Heart right ventricle (tissue), 16 donors: ENCODE measurements at regions not wholly inside any gene's neighbourhood (a gene's known extent, or its start where the extent isn't known, plus 50 kb on each side); places are given as distances from the start of the nearest gene placed in this dataset.

Experiments
- ATAC-seq, 8 donors: fragments of 200-7000 bp; cut with Tn5 transposase; one replicate each; pipeline ENCODE4 v1.9.1; 2020; ENCODE audit warnings: mild to moderate bottlenecking in 8 of 8, moderate library complexity in 8 of 8, moderate number of reproducible peaks in 1 of 8
- DNase-seq, 2 donors: peaks; one replicate each; pipeline ENCODE4 v3.0.0-alpha.2; 2020
- H3K27ac ChIP-seq, 10 donors: fragments of 200-600 bp; sonication (generic) in 2 of 10; one replicate each; pipeline versions ENCODE4 v1.5.0 to v1.8.0; 2020 to 2022; ENCODE audit warnings: mild to moderate bottlenecking in 3 of 10
- H3K27me3 ChIP-seq, 7 donors: fragments of 200-600 bp; one replicate each; pipeline ENCODE4 v1.8.0; 2021 to 2022; ENCODE audit warnings: mild to moderate bottlenecking in 2 of 7
- H3K36me3 ChIP-seq, 9 donors: fragments of 200-600 bp; sonication (generic) in 1 of 9; one replicate each; pipeline versions ENCODE4 v1.5.0 to v1.8.0; 2020 to 2022; ENCODE audit warnings: mild to moderate bottlenecking in 2 of 9
- H3K4me1 ChIP-seq, 9 donors: fragments of 200-600 bp; sonication (generic) in 1 of 9; one replicate each; pipeline versions ENCODE4 v1.5.0 to v1.8.0; 2020 to 2022; ENCODE audit warnings: mild to moderate bottlenecking in 4 of 9
- H3K4me3 ChIP-seq, 10 donors: fragments of 200-600 bp; sonication (generic) in 2 of 10; one replicate each; pipeline versions ENCODE4 v1.5.0 to v1.8.0; 2020 to 2022; ENCODE audit warnings: mild to moderate bottlenecking in 7 of 10, moderate library complexity in 2 of 10
- H3K9me3 ChIP-seq, 11 donors: fragments of 200-600 bp in 10 of 11; sonication (generic) in 2 of 11; one replicate each; pipeline versions ENCODE4 v1.5.0 to v1.8.0; 2013 to 2022; ENCODE audit warnings: mild to moderate bottlenecking in 2 of 11, control low read depth in 1 of 11, moderate library complexity in 1 of 11
- WGBS, 2 donors: extraction: QIAGEN DNeasy Blood & Tissue Kit; methylation state at CpG; one replicate each; pipeline ENCODE4 v1.1.7; 2013; ENCODE audit warnings: inconsistent platforms in 1 of 2; 5-methylcytosine and 5-hydroxymethylcytosine counted together
- intact Hi-C, 10 donors: fragments of 100-400 bp; cut with DNase I; formaldehyde crosslinking; loops; one replicate each; pipeline versions ENCODE4 v1.11.1 to v1.14.2; 2022
- TF ChIP-seq, protein P1 (sequence below), 9 donors: fragments of 200-600 bp; sonication (generic) in 2 of 9; IDR thresholded peaks; one replicate each; pipeline versions ENCODE4 v1.5.0 to v1.8.0; 2021 to 2022; ENCODE audit warnings: antibody characterized with exemption in 9 of 9, mild to moderate bottlenecking in 5 of 9, moderate library complexity in 1 of 9
- donor health status: Arrhythmogenic right ventricular cardiomyopathy.
- donor health status: ischemic (EF 13 %, LVEDD 7.1; RV severe dilation, severe dysfunction).
- donor health status: healthy with polysubstance abuse.
- donor health status: DM: no; HTN: yes; CAD: no.
- donor health status: DM: no; HTN: no; CAD: no.
- donor health status: ischemic (EF 25% LVEDD 6.9; RV normal size, moderate dysfunction).
- donor health status: ischemic (EF 25% LVEDD 5.7; RV mildly dilated, moderate dysfunction).
- donor health status: healthy.
- donor health status: DM: yes; HTN: yes; CAD: no.
- donor health status: Ischemic cardiomyopathy.
- donor health status: ischemic (EF 35%, LVEDD 5.7; RV mildly dilated, moderate dysfunction).
- donor health status: nonischemic (EF 11% LVEDD 7.7; RV severe dilation, severe dysfunction).
- donor health status: DM: yes; HTN: yes; CAD: no.
- donor health status: PGD.
- donor health status: ischemic (EF 29% LVEDD 5.4; RV normal size, mild dysfunction).
- donor health status: nonischemic (EF 23%, LVEDD 6.1; RV moderate dilation, normal function).

- Histone ChIP-seq H3K36me3 (no peaks in the 10 kb centered on the region), H3K9me3 (no peaks in the 10 kb centered on the region), H3K27ac (no peak overlapping the region), H3K4me1 (no peaks in the 10 kb centered on the region), H3K4me3 (no peak overlapping the region), H3K27me3 (no peaks in the 10 kb centered on the region)
- ATAC-seq (no peak), DNase-seq (no peak)
- TF ChIP-seq, protein P1, sequence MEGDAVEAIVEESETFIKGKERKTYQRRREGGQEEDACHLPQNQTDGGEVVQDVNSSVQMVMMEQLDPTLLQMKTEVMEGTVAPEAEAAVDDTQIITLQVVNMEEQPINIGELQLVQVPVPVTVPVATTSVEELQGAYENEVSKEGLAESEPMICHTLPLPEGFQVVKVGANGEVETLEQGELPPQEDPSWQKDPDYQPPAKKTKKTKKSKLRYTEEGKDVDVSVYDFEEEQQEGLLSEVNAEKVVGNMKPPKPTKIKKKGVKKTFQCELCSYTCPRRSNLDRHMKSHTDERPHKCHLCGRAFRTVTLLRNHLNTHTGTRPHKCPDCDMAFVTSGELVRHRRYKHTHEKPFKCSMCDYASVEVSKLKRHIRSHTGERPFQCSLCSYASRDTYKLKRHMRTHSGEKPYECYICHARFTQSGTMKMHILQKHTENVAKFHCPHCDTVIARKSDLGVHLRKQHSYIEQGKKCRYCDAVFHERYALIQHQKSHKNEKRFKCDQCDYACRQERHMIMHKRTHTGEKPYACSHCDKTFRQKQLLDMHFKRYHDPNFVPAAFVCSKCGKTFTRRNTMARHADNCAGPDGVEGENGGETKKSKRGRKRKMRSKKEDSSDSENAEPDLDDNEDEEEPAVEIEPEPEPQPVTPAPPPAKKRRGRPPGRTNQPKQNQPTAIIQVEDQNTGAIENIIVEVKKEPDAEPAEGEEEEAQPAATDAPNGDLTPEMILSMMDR (IDR thresholded peaks at IDR 0.05), result no peak
- intact Hi-C loops, result no loop called here
- 43 to 53% methylated on average over 2 of the region's 2 CpGs for WGBS, 2 donors
These were observed 304.8 kb upstream of the SOX11 start for GRCh38 chr2:5387406-5387805.

DNA sequence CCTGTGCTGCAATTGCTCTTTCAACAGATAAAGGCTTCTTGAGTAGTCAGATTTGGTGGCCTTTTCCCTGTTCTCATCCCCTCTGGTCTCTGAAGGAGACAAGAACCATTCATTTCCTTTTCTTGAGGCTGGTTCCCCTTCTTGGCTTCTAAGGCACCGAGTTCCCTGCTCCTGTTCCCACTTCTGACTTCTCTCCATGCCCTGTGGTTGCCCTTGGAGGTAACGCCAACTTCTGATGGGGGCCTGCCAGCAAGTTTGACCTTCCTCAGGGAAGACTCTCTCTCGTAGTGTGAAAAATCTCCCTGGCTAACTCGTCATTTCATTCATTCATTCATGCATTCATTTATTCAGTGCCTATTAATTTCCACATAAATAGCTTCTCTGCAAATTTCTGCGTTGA lies 302.4 kb upstream of the SOX11 start:
- H3K36me3 ChIP-seq, result no peaks in the 10 kb centered on the region
- WGBS, 2 donors, result 58 to 65% methylated on average over 5 of the region's 5 CpGs
- no peaks in the 10 kb centered on the region for H3K4me1 ChIP-seq
- H3K4me3 ChIP-seq, result no peak overlapping the region
- DNase-seq (peak; percentile 7 to 49), ATAC-seq (peak in 3 of 8 donors; percentile 53 to 70 (median 59))
- no peaks in the 10 kb centered on the region for H3K27me3 ChIP-seq
- intact Hi-C loops, result loop anchor here in 2 of 10 donors (5.0 to 10.0 kb wide), 2 partner anchors 128 to 525 kb away; no protein-coding TSS in a partner anchor
- TF ChIP-seq, protein P1 (IDR thresholded peaks at IDR 0.05), result no peak
- H3K9me3 ChIP-seq, result no peaks in the 10 kb centered on the region
- no peak overlapping the region for H3K27ac ChIP-seq

GRCh38 chr2:5391362-5391761 lies 300.8 kb upstream of the SOX11 start:
- Histone ChIP-seq H3K27me3 (no peaks in the 10 kb centered on the region), H3K36me3 (no peaks in the 10 kb centered on the region), H3K4me1 (no peaks in the 10 kb centered on the region), H3K4me3 (no peak overlapping the region), H3K9me3 (no peaks in the 10 kb centered on the region), H3K27ac (no peak overlapping the region)
- intact Hi-C loops, result loop anchor here in 2 of 10 donors (5.0 to 10.0 kb wide), 2 partner anchors 126 to 523 kb away; no protein-coding TSS in a partner anchor
- ATAC-seq (peak in 7 of 8 donors; percentile 43 to 89 (median 77)), DNase-seq (peak; percentile 49 to 70)
- 27% methylated on average over 5 of the region's 5 CpGs for WGBS, 2 donors
- TF ChIP-seq, protein P1 (IDR thresholded peaks at IDR 0.05), result no peak

GRCh38 chr2:5392658-5393057 lies 299.5 kb upstream of the SOX11 start:
- no peaks in the 10 kb centered on the region for H3K27me3 ChIP-seq
- H3K27ac ChIP-seq, result no peak overlapping the region
- intact Hi-C loops, result loop anchor here in 2 of 10 donors (5.0 to 10.0 kb wide), 2 partner anchors 125 to 522 kb away; no protein-coding TSS in a partner anchor
- no peaks in the 10 kb centered on the region for H3K36me3 ChIP-seq
- H3K9me3 ChIP-seq, result no peaks in the 10 kb centered on the region
- no peaks in the 10 kb centered on the region for H3K4me1 ChIP-seq
- ATAC-seq (peak in 1 of 8 donors; percentile 24), DNase-seq (no peak)
- 69 to 74% methylated on average over 4 of the region's 4 CpGs for WGBS, 2 donors
- TF ChIP-seq, protein P1 (IDR thresholded peaks at IDR 0.05), result no peak
- no peak overlapping the region for H3K4me3 ChIP-seq
